ENCODE measurements at regions not wholly inside any gene's neighbourhood (a gene's known extent, or its start where the extent isn't known, plus 50 kb on each side); places are given as distances from the start of the nearest gene placed in this dataset.

DNA sequence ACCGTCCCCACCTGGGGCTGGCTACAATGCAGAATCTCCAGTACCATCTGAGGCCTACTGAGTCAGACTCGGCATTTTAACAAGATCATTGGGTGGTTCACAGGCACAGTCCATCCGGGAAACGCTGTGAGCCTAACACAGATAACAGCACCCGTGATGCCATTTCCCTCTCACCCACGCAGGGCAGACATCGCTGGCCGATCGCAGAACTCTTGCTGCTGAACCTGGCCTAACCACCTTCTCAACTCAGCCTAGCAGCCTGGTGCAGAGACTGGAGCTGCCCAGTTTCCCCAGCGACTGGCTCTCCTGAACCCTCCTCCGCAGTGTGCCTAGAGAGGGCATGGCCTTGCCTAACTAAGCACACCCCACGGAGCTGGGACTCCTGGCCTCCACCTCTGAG lies 83.3 kb downstream of the NCOR2 start:
- intact Hi-C loops (cut with micrococcal nuclease): loop anchor here in 1 of 2 donors (5.0 kb wide), 1 partner anchor 42 kb away; no protein-coding TSS in a partner anchor
- Histone ChIP-seq H3K9ac (ENCODE audit: insufficient read depth, low read length, poor library complexity, severe bottlenecking) (no peak overlapping the region), H2AFZ (ENCODE audit: insufficient read depth, low read depth, low read length, poor library complexity, severe bottlenecking) (no peak overlapping the region), H3K9me3 (replicated peaks in 1 of 2; ENCODE audit: control insufficient read depth in 1 of 2, insufficient read depth in 1 of 2, low read length in 2 of 2) (no peaks in the 10 kb centered on the region), H3K4me1 (ENCODE audit: control insufficient read depth in 1 of 2, insufficient read depth in 2 of 2, low read length in 2 of 2) (no peaks in the 10 kb centered on the region), H3K4me3 (replicated peaks in 1 of 3; ENCODE audit: low read depth in 2 of 3, low read length in 3 of 3) (no peak overlapping the region), H3K36me3 (replicated peaks in 1 of 2; ENCODE audit: control insufficient read depth in 1 of 2, insufficient read depth in 2 of 2, low read length in 2 of 2) (peaks cover 66 to 95% of the 10 kb centered on the region in 2 donors), H3K79me2 (ENCODE audit: insufficient read depth, low read length) (peaks cover 37% of the 10 kb centered on the region), H3K27me3 (ENCODE audit: control insufficient read depth in 2 of 2, insufficient read depth in 2 of 2, low read length in 2 of 2) (no peaks in the 10 kb centered on the region), H4K20me1 (ENCODE audit: insufficient read depth, low read length) (peaks cover 100% of the 10 kb centered on the region), H3K27ac (ENCODE audit: low read depth in 1 of 2, low read length in 2 of 2) (peak overlapping the region in 1 of 2 donors; percentile 31), H3K4me2 (replicated peaks; ENCODE audit: extremely low read depth, low read length, poor library complexity, severe bottlenecking) (no peak overlapping the region)
- no peak for DNase-seq
- Mint-ChIP-seq H3K27ac (peak overlapping the region in 3 of 7 donors; percentile 25 to 40 (median 26)), H3K36me3 (peaks cover 51 to 83% of the 10 kb centered on the region in 2 donors), H3K9me3 (peaks cover 0 to 2% (median 0%) of the 10 kb centered on the region in 7 donors), H3K4me1 (peaks cover 15% of the 10 kb centered on the region), H3K27me3 (ENCODE audit: low read depth in 3 of 3) (peaks cover 0 to 3% (median 0%) of the 10 kb centered on the region in 3 donors), H3K4me3 (no peak overlapping the region)
- TF ChIP-seq, protein P1, sequence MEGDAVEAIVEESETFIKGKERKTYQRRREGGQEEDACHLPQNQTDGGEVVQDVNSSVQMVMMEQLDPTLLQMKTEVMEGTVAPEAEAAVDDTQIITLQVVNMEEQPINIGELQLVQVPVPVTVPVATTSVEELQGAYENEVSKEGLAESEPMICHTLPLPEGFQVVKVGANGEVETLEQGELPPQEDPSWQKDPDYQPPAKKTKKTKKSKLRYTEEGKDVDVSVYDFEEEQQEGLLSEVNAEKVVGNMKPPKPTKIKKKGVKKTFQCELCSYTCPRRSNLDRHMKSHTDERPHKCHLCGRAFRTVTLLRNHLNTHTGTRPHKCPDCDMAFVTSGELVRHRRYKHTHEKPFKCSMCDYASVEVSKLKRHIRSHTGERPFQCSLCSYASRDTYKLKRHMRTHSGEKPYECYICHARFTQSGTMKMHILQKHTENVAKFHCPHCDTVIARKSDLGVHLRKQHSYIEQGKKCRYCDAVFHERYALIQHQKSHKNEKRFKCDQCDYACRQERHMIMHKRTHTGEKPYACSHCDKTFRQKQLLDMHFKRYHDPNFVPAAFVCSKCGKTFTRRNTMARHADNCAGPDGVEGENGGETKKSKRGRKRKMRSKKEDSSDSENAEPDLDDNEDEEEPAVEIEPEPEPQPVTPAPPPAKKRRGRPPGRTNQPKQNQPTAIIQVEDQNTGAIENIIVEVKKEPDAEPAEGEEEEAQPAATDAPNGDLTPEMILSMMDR (IDR thresholded peaks at IDR 0.05): no peak
- WGBS (ENCODE audit: insufficient coverage): 90% methylated on average over 10 of the region's 12 CpGs

DNA sequence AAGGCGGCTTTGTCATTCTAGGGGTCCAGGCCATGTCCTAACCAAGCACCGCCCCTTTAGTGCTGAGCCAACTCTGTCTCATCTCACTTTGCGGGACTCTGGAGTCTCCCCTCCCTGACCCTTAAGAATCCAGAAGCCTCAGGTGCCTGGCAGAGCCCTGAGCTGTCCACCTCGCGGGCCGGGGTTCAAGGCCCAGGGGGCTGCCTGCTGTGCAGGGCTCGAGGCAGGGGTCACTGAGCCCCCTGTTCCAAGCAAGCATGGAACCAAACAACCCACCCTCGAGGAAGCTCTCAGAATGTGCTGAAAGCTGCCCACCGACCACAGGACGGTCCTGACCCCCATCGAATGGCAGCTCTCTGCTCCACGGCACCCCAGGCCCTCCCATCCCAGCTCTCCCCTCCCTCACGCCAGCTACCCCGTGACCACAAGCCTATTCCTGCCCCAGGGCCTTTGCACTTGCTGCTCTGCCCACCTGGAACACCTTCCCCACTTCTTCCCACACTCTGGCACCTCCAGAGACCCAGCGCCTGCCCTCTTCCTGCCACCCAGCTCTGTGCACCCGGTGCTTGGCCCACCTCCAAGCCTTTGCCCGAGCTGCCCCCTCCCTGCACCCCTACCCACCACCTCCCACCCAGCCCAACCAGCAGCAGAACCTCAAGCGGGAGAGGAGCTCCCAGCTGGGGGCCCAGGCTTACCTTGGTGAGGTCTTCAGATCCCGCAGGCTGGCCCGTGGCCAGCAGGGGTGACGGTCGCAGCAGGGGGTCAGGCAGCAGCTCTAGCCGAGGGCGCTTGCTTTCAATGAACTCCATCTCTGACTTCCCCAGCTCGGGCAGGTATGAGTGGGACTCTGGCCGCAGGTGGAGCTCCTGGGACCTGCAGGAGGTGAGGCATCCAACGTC lies 84.3 kb downstream of the NCOR2 start:
- Histone ChIP-seq H3K9me3 (replicated peaks in 1 of 2; ENCODE audit: control insufficient read depth in 1 of 2, insufficient read depth in 1 of 2, low read length in 2 of 2) (no peaks in the 10 kb centered on the region), H3K4me3 (replicated peaks in 1 of 3; ENCODE audit: low read depth in 2 of 3, low read length in 3 of 3) (no peak overlapping the region), H3K27me3 (ENCODE audit: control insufficient read depth in 2 of 2, insufficient read depth in 2 of 2, low read length in 2 of 2) (no peaks in the 10 kb centered on the region), H3K4me1 (ENCODE audit: control insufficient read depth in 1 of 2, insufficient read depth in 2 of 2, low read length in 2 of 2) (no peaks in the 10 kb centered on the region), H3K79me2 (ENCODE audit: insufficient read depth, low read length) (peaks cover 32% of the 10 kb centered on the region), H3K4me2 (replicated peaks; ENCODE audit: extremely low read depth, low read length, poor library complexity, severe bottlenecking) (no peak overlapping the region), H3K36me3 (replicated peaks in 1 of 2; ENCODE audit: control insufficient read depth in 1 of 2, insufficient read depth in 2 of 2, low read length in 2 of 2) (peaks cover 66 to 95% of the 10 kb centered on the region in 2 donors), H2AFZ (ENCODE audit: insufficient read depth, low read depth, low read length, poor library complexity, severe bottlenecking) (no peak overlapping the region), H4K20me1 (ENCODE audit: insufficient read depth, low read length) (peaks cover 100% of the 10 kb centered on the region), H3K27ac (ENCODE audit: low read depth in 1 of 2, low read length in 2 of 2) (no peak overlapping the region), H3K9ac (ENCODE audit: insufficient read depth, low read length, poor library complexity, severe bottlenecking) (no peak overlapping the region)
- intact Hi-C loops (cut with micrococcal nuclease): loop anchor here in 1 of 2 donors (5.0 kb wide), 1 partner anchor 41 kb away; no protein-coding TSS in a partner anchor
- peaks cover 59 to 89% of the 10 kb centered on the region in 2 donors for H3K36me3 Mint-ChIP-seq
- no peak for DNase-seq
- H3K4me1 Mint-ChIP-seq: peaks cover 15% of the 10 kb centered on the region
- peaks cover 0 to 3% (median 0%) of the 10 kb centered on the region in 3 donors for H3K27me3 Mint-ChIP-seq (ENCODE audit: low read depth in 3 of 3)
- 91% methylated on average over 27 of the region's 27 CpGs for WGBS (ENCODE audit: insufficient coverage)
- H3K9me3 Mint-ChIP-seq: peaks cover 0 to 3% (median 0%) of the 10 kb centered on the region in 7 donors
- peak overlapping the region in 2 of 7 donors; percentile 26 to 64 for H3K27ac Mint-ChIP-seq
- TF ChIP-seq, protein P1 (IDR thresholded peaks at IDR 0.05): no peak
- H3K4me3 Mint-ChIP-seq: no peak overlapping the region
